ENCODE measurements at regions not wholly inside any gene's neighbourhood (a gene's known extent, or its start where the extent isn't known, plus 50 kb on each side); places are given as distances from the start of the nearest gene placed in this dataset.
"Not testable (repeated sequence)": the region's sequence is repeated elsewhere in the genome, so short reads cannot be mapped to it uniquely, and the experiment has no call there.

- DNase-seq: no peak
Measured at GRCh38 chr2:57185568-57185967, 861.0 kb upstream of the VRK2 start.

DNA sequence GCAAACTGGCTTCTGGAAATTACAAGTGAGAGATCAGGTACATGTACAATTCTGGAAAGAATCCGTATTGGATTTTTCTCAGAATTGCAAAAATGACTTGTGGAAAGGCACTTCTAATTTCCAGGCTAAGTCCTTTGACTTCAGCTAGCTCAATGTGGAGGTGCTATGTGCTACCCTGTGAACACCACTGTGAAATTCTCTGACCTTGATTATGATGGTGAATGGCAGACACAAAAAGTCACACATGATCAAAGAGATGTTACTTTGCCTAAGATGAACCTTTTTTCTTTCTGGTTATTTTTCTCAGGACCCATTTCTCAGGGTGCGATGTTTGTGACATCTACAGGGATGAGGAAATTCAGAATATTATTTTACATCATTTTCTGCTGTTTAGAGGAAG, 856.6 kb upstream of the VRK2 start:
- no peak for DNase-seq

DNA sequence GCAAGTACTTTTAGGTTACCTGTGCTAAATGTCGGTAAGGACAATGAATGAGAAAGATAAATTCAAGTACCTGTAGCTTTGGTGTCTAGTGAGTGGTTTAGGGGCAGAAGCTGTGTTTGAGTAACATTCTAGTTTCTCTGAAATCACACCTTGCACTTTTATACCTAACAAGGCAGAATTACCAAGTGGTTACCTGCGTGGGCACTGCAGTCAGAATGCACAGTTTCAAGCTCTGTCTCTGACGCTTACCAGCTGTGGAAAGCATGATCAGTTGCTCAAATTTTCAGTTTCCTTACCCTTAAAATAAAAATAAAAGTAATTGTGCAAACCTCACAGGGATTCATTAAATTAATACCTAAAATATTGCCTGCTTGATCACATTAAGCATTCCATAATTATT, 846.9 kb upstream of the VRK2 start:
- DNase-seq: no peak

- no peak for DNase-seq
Measured at GRCh38 chr2:57204364-57204763, 842.2 kb upstream of the VRK2 start.

- no peak for DNase-seq
Measured at GRCh38 chr2:57205241-57205640, 841.4 kb upstream of the VRK2 start.

- DNase-seq: no peak
Measured at GRCh38 chr2:57207191-57207590, 839.4 kb upstream of the VRK2 start.

DNA sequence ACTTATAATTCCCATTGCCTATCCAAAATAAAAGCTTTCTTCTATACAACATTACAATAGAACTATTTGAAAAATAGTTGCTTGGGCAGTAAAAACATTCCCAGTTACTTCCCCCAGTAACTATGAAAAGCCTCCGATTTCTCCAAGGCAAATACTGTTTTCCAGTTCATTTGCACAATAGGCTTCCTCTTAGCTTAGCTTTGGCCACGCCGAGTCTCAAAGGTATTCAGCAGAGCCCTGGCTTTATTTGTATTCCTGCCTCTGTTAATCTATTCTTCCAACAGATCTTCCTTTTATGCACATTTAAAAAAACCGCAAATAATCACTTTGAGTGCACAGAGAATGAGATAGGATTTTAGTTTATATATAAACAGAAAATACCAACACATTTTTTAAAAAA, 836.8 kb upstream of the VRK2 start:
- no peak for DNase-seq

GRCh38 chr2:57210855-57211254, 835.8 kb upstream of the VRK2 start:
- no peak for DNase-seq

- no peak for DNase-seq
Measured at GRCh38 chr2:57217013-57217412, 829.6 kb upstream of the VRK2 start.

GRCh38 chr2:57218206-57218605, 828.4 kb upstream of the VRK2 start:
- DNase-seq: no peak

DNA sequence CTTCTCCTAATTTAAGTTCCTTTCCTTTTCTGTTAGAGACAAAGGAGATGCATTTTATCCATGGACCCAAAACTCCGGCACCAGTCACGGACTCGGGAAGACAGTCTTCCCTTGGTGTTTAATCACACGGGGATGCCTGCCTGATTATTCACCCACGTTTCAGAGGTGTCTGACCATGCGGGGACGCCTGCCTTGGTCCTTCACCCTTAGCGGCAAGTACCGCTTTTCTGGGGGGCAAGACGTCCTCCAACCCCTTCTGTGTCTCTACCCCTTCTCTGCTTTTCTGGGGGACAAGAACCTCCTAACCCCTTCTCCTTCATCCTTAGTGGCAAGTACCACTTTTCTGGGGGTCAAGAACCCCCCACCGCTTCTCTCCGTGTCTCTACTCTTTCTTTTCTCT, 816.9 kb upstream of the VRK2 start:
- not testable (repeated sequence) for DNase-seq

- not testable (repeated sequence) for DNase-seq
Measured at GRCh38 chr2:57232341-57232740, 814.3 kb upstream of the VRK2 start.

GRCh38 chr2:57251495-57251894, 795.1 kb upstream of the VRK2 start:
- DNase-seq: not testable (repeated sequence)

DNA sequence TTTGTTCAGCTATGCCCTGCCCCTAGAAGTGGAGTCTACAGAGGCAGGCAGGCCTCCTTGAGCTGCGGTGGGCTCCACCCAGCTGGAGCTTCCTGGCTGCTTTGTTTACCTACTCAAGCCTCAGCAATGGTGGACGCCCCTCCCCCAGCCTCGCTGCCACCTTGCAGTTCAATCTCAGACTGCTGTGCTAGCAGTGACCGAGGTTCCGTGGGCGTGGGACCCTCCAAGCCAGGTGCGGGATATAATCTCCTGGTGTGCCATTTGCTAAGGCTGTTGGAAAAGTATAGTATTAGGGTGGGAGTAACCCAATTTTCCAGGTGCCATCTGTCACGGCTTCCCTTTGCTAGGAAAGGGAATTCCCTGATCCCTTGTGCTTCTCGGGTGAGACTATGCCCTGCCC, 770.2 kb upstream of the VRK2 start:
- not testable (repeated sequence) for DNase-seq

DNA sequence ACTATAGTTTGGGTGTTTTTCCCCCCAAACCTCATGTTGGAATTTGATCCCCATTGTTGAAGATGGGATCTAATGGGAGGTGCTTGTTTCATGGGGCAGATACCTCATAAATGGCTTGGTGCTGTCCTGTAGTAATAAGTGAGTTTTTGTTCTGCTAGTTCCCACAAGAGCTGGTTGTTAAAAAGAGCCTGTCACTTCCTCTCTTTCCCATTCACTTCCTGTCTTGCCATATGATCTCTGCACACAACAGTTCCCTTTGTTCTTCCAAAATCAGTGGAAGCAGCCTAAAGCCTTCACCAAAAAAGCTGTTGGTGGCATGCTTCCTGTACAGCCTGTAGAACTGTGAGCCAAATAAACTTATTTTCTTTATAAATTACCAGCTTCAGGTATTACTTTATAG, 768.2 kb upstream of the VRK2 start:
- DNase-seq: no peak

DNA sequence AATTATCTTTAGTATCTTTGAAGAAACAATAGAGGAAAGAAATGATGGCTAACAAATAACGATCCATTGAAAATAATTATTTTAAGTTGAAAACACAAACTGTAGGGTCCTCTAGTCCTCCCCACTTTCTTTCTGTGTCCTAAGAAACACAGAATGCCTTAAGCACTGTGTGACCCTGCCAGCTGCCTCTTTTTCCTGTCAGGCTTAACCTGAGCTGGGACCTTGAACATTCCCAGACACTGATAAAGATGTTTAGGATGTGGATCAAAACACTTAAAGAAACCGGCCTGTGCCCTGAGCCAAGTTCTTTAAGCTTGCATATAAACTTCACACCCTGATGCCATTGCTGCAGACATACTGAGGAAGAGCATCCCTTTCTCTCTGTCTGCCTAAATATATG, 755.4 kb upstream of the VRK2 start:
- no peak for DNase-seq

DNA sequence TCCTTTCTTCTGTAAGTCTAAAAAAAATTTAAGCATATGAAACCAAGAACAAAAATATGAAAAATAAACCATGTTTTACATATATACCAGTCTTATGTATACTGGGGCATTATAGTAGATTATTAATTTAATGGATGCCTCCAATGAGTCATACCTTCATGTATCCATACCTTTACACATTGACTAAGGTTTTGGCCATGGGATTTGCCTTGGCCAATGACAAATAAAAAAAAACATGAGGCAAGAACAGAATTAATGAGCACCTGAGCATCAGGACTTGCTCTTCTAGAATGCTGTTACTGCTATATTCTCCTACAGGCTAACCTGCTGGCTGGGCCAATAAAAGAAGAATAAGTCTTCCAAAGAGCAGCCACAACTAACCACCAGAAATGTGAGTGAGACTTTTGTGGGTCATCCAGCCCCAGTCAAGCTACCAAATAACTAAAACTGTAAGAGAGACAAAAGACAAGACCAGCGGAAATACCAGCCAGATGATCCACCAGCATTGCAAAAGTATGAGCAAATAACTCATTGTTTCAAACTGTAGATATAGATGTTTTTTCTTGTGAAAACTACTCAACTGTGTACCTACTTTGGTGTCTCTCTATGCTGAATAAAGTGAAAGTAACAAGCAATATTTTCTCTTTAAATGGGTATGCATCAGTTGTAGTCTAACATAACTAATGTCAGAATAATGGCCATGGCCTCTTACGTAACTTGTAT, 749.6 kb upstream of the VRK2 start:
- no peak for DNase-seq

DNA sequence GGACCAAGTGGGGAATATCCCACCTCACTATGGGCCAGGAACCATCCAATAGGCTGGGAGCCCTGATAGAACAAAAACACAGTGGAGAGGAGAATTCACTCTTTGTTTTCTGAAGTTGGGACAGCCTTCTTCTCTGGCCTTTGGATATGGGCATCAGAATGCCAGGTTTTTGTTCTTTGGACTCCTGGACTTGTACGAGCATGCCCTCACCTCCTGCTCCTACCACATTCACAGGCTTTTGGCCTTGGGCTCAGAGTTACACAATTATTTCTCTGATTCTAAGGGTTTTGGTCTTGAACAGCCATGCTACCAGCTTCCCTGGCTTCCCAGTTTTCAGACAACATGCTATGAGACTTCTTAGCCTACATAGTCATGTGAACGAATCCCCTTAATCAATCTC, 732.9 kb upstream of the VRK2 start:
- no peak for DNase-seq

GRCh38 chr2:57314682-57315081, 731.9 kb upstream of the VRK2 start:
- DNase-seq: no peak

DNA sequence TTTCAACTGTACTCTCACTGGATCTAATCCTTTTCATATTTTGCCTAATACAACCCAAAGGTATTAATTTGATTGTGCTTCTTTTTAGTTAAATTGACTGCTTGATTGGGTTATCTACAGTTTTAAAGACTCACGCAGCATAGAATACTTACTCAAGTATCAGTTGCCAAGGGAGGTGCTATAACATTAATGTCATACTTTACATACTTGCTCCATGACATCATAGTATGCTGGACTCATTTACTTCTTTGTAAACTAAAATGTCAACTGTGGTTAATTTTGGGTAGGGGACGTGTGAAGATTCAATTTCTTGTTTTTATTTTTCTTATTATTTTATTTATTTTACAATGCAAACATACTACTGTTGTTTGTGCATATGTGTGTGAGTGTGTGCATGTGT, 716.2 kb upstream of the VRK2 start:
- DNase-seq: no peak

GRCh38 chr2:57333221-57333620, 713.4 kb upstream of the VRK2 start:
- DNase-seq: no peak

GRCh38 chr2:57343391-57344006, 703.1 kb upstream of the VRK2 start:
- no peak for DNase-seq

GRCh38 chr2:57368190-57368589, 678.4 kb upstream of the VRK2 start:
- no peak for DNase-seq

- no peak for DNase-seq
Measured at GRCh38 chr2:57370882-57371585, 675.6 kb upstream of the VRK2 start.
